K562 (cell line): ENCODE measurements at regions not wholly inside any gene's neighbourhood (a gene's known extent, or its start where the extent isn't known, plus 50 kb on each side); places are given as distances from the start of the nearest gene placed in this dataset.

Source experiments
- ETS1 ChIP-seq: conservative IDR thresholded peaks from 2 replicates; pipeline ENCODE4 v1.6.1; 2011; ENCODE audit warnings: low read depth, mild to moderate bottlenecking, low read length; ENCODE audit not compliant: control insufficient read depth
- FOSL1 ChIP-seq: fragments of 200-800 bp; sonication (Bioruptor generic); conservative IDR thresholded peaks from 2 replicates; pipeline ENCODE4 v1.6.1; 2016; ENCODE audit warnings: missing genetic modification characterization, missing compliant biosample characterization
- GTF2F1 ChIP-seq: IDR thresholded peaks from 2 replicates; pipeline ENCODE4 v1.6.1; 2011; ENCODE audit warnings: low read depth, low read length, improper control_type of control experiment
- NRF1 ChIP-seq, 2 experiments: fragments of 450-650 bp; IDR thresholded peaks in 1 of 2; conservative IDR thresholded peaks in 1 of 2; 2 replicates each; pipeline ENCODE4 v1.6.1; 2014; ENCODE audit warnings: mild to moderate bottlenecking in 2 of 2
- PHF21A ChIP-seq: fragments of 450-650 bp; IDR thresholded peaks from 2 replicates; pipeline ENCODE4 v1.6.1; 2017; ENCODE audit warnings: low read depth, borderline replicate concordance
- PREB ChIP-seq: sonication (generic); formaldehyde crosslinking; IDR thresholded peaks from 2 replicates; pipeline ENCODE4 v1.8.1; 2023; ENCODE audit warnings: mild to moderate bottlenecking, missing genetic modification reagents
- RAD51 ChIP-seq: fragments of 450-650 bp; IDR thresholded peaks from 2 replicates; pipeline ENCODE4 v1.7.1; 2016; ENCODE audit warnings: low read depth, mild to moderate bottlenecking, borderline replicate concordance
- RBBP5 ChIP-seq: fragments of 200-600 bp; sonication (generic); IDR thresholded peaks from 2 replicates; pipeline ENCODE4 v1.6.1; 2012; ENCODE audit warnings: borderline replicate concordance, mild to moderate bottlenecking, low read length, control low read depth, inconsistent platforms; ENCODE audit not compliant: insufficient read depth, poor library complexity, severe bottlenecking
- SIN3A ChIP-seq, 2 experiments: fragments of 150-350 bp in 1 of 2; IDR thresholded peaks; 2 replicates each; pipeline ENCODE4 v1.6.1; 2011 to 2016; ENCODE audit warnings: borderline replicate concordance in 2 of 2, low read depth in 2 of 2, low read length in 2 of 2, mild to moderate bottlenecking in 2 of 2, moderate library complexity in 2 of 2; ENCODE audit not compliant: control insufficient read depth in 1 of 2
- SMC3 ChIP-seq: conservative IDR thresholded peaks from 2 replicates; pipeline ENCODE4 v1.6.1; 2011; ENCODE audit warnings: low read depth, low read length, improper control_type of control experiment; ENCODE audit not compliant: insufficient read depth
- TCFL5 ChIP-seq: fragments of 250-450 bp; sonication (Bioruptor Pico); conservative IDR thresholded peaks from 2 replicates; pipeline ENCODE4 v1.6.1; 2021; ENCODE audit warnings: mild to moderate bottlenecking, moderate library complexity, matching md5 sums
- ZFP36 ChIP-seq: fragments of 150-350 bp; IDR thresholded peaks from 2 replicates; pipeline ENCODE4 v1.6.1; 2018; ENCODE audit warnings: low read length, low read depth; ENCODE audit not compliant: partially characterized antibody

GRCh38 chr18:66966171-66966570 lies 362.3 kb upstream of the CDH19 start:
- no peak for TF ChIP-seq PHF21A
- no peak for TF ChIP-seq RAD51
- no peak for TF ChIP-seq ZFP36
- no peak for TF ChIP-seq NRF1 (conservative IDR thresholded peaks at IDR 0.05 in 1 of 2, IDR thresholded peaks at IDR 0.05 in 1 of 2)
- no peak for TF ChIP-seq PREB (CRISPR knock-in tag)
- no peak for TF ChIP-seq FOSL1 (tag)
- TF ChIP-seq ETS1, result no peak
- TF ChIP-seq RBBP5, result no peak
- TF ChIP-seq TCFL5, result no peak
- TF ChIP-seq SIN3A (IDR thresholded peaks at IDR 0.05; ENCODE audit: borderline replicate concordance in 2 of 2, control insufficient read depth in 1 of 2, low read depth in 2 of 2, low read length in 2 of 2), result no peak
- no peak for TF ChIP-seq SMC3
- no peak for TF ChIP-seq GTF2F1
